PC-3 (cell line): ENCODE measurements at regions not wholly inside any gene's neighbourhood (a gene's known extent, or its start where the extent isn't known, plus 50 kb on each side); places are given as distances from the start of the nearest gene placed in this dataset.

Experiments used
- ATAC-seq: fragments of 200-7000 bp; cut with Tn5 transposase; 2 replicates; pipeline ENCODE4 v1.9.1; 2020; ENCODE audit warnings: mild to moderate bottlenecking, moderate library complexity
- BruUV-seq: library from RNA; stranded (reverse); fragments of 400-500 nt; replicated peaks from 2 replicates; lab custom pipeline; 2021; lab: Mats Ljungman, UMichigan
- CTCF ChIA-PET: fragments of 300-600 bp; sonication (Branson Sonifier 250); formaldehyde crosslinking; loops from one replicate; lab custom pipeline; 2022; ENCODE audit warnings: antibody characterized with exemption; lab: Charles Lee
- POLR2A ChIA-PET: fragments of 300-600 bp; sonication (Branson Sonifier 250); formaldehyde crosslinking; loops from one replicate; lab custom pipeline; 2022; ENCODE audit warnings: antibody characterized with exemption; ENCODE audit not compliant: unreplicated experiment; lab: Charles Lee
- DNase-seq: peaks from one replicate; pipeline ENCODE4 v3.0.0-alpha.2; 2015
- H2AFZ ChIP-seq: fragments of 300-600 bp; sonication (generic); 2 replicates; pipeline ENCODE4 v1.6.0; 2016; ENCODE audit warnings: antibody characterized with exemption, low read length
- H3F3A ChIP-seq: fragments of 300-600 bp; sonication (generic); one replicate; pipeline ENCODE4 v1.6.0; 2017; ENCODE audit warnings: antibody characterized with exemption, low read length, control low read depth, mild to moderate bottlenecking; ENCODE audit not compliant: unreplicated experiment
- H3K27ac ChIP-seq: fragments of 300-600 bp; sonication (generic); 2 replicates; pipeline ENCODE4 v1.5.1; 2016; ENCODE audit warnings: mild to moderate bottlenecking, low read length
- H3K27me3 ChIP-seq: fragments of 300-600 bp; sonication (generic); 2 replicates; pipeline ENCODE4 v1.6.1; 2016; ENCODE audit warnings: low read length, mixed read lengths
- H3K36me3 ChIP-seq: fragments of 300-600 bp; sonication (generic); 2 replicates; pipeline ENCODE4 v1.6.1; 2016; ENCODE audit warnings: low read depth, mixed run types, low read length, mixed read lengths
- H3K4me1 ChIP-seq: fragments of 300-600 bp; sonication (generic); 2 replicates; pipeline ENCODE4 v1.5.1; 2016; ENCODE audit warnings: low read length; ENCODE audit not compliant: insufficient read depth
- H3K4me2 ChIP-seq: fragments of 300-600 bp; sonication (generic); 2 replicates; pipeline ENCODE4 v1.6.0; 2016; ENCODE audit warnings: low read length
- H3K4me3 ChIP-seq: fragments of 300-600 bp; sonication (generic); 2 replicates; pipeline ENCODE4 v1.5.1; 2016; ENCODE audit warnings: mild to moderate bottlenecking, low read length, mixed read lengths
- H3K79me2 ChIP-seq: fragments of 300-600 bp; sonication (generic); 2 replicates; pipeline ENCODE4 v1.6.1; 2017; ENCODE audit warnings: low read length, mixed read lengths
- H3K9ac ChIP-seq: fragments of 300-600 bp; sonication (generic); 2 replicates; pipeline ENCODE4 v1.6.0; 2016; ENCODE audit warnings: mild to moderate bottlenecking, low read length
- H3K9me2 ChIP-seq: fragments of 300-600 bp; sonication (generic); replicated peaks from 2 replicates; pipeline ENCODE4 v1.6.1; 2016; ENCODE audit warnings: mixed run types, low read length, mixed read lengths
- H3K9me3 ChIP-seq: fragments of 300-600 bp; sonication (generic); 2 replicates; pipeline ENCODE4 v1.6.1; 2016; ENCODE audit warnings: low read length, mixed read lengths
- H4K20me1 ChIP-seq: fragments of 300-600 bp; sonication (generic); 2 replicates; pipeline ENCODE4 v1.6.1; 2016; ENCODE audit warnings: low read length, mixed read lengths
- CTCF ChIP-seq: fragments of 300-600 bp; sonication (generic); conservative IDR thresholded peaks from 2 replicates; pipeline ENCODE4 v1.5.1; 2017; ENCODE audit warnings: antibody characterized with exemption, low read depth, mild to moderate bottlenecking, low read length
- EZH2 ChIP-seq: fragments of 300-600 bp; sonication (generic); IDR thresholded peaks from one replicate; pipeline ENCODE4 v1.6.1; 2017; ENCODE audit warnings: antibody characterized with exemption, mild to moderate bottlenecking, low read length; ENCODE audit not compliant: unreplicated experiment
- EZH2phosphoT487 ChIP-seq: fragments of 300-600 bp; sonication (generic); IDR thresholded peaks from 2 replicates; pipeline ENCODE4 v1.6.1; 2018; ENCODE audit warnings: mild to moderate bottlenecking, antibody characterized with exemption, low read length, borderline replicate concordance
- intact Hi-C: fragments of 100-400 bp; cut with micrococcal nuclease; formaldehyde crosslinking; loops from 2 replicates; pipeline ENCODE4 v1.9.0; 2023

GRCh38 chr1:175885326-175885725 lies 141.9 kb upstream of the TNR start:
- Histone ChIP-seq H3F3A (no peaks in the 10 kb centered on the region), H3K4me2 (no peak overlapping the region), H3K9ac (no peak overlapping the region), H3K4me3 (no peak overlapping the region), H3K9me2 (no peaks in the 10 kb centered on the region), H4K20me1 (no peaks in the 10 kb centered on the region), H3K27ac (no peak overlapping the region), H3K9me3 (no peaks in the 10 kb centered on the region), H3K79me2 (no peaks in the 10 kb centered on the region), H3K27me3 (no peaks in the 10 kb centered on the region), H3K36me3 (no peaks in the 10 kb centered on the region), H3K4me1 (no peaks in the 10 kb centered on the region), H2AFZ (no peak overlapping the region)
- POLR2A ChIA-PET, result no interaction called here
- no peak for TF ChIP-seq EZH2phosphoT487
- TF ChIP-seq EZH2, result no peak
- no peak for TF ChIP-seq CTCF
- CTCF ChIA-PET, result no interaction called here
- DNase-seq, result no peak
- intact Hi-C loops, result no loop called here
- ATAC-seq, result no peak
- BruUV-seq, result no TSS peak

GRCh38 chr1:175884369-175884768 lies 141.0 kb upstream of the TNR start:
- H3K36me3 ChIP-seq, result no peaks in the 10 kb centered on the region
- no peaks in the 10 kb centered on the region for H4K20me1 ChIP-seq
- H3K4me3 ChIP-seq, result no peak overlapping the region
- no peak for ATAC-seq
- BruUV-seq, result no TSS peak
- TF ChIP-seq EZH2, result no peak
- no peak for TF ChIP-seq CTCF
- TF ChIP-seq EZH2phosphoT487, result no peak
- intact Hi-C loops, result no loop called here
- H3K4me2 ChIP-seq, result no peak overlapping the region
- no peaks in the 10 kb centered on the region for H3F3A ChIP-seq
- H3K9me3 ChIP-seq, result no peaks in the 10 kb centered on the region
- no peak overlapping the region for H3K9ac ChIP-seq
- no peaks in the 10 kb centered on the region for H3K9me2 ChIP-seq
- ChIA-PET CTCF (no interaction called here), POLR2A (no interaction called here)
- H3K4me1 ChIP-seq, result no peaks in the 10 kb centered on the region
- no peak overlapping the region for H3K27ac ChIP-seq
- no peak for DNase-seq
- H3K27me3 ChIP-seq, result no peaks in the 10 kb centered on the region
- H2AFZ ChIP-seq, result no peak overlapping the region
- no peaks in the 10 kb centered on the region for H3K79me2 ChIP-seq

GRCh38 chr1:175882192-175882591 lies 138.8 kb upstream of the TNR start:
- ATAC-seq, result no peak
- no peaks in the 10 kb centered on the region for H3K9me3 ChIP-seq
- H3K4me1 ChIP-seq, result no peaks in the 10 kb centered on the region
- no peaks in the 10 kb centered on the region for H3F3A ChIP-seq
- TF ChIP-seq CTCF (no peak), EZH2phosphoT487 (no peak), EZH2 (no peak)
- no peaks in the 10 kb centered on the region for H3K79me2 ChIP-seq
- no peaks in the 10 kb centered on the region for H3K27me3 ChIP-seq
- POLR2A ChIA-PET, result no interaction called here
- no peaks in the 10 kb centered on the region for H3K9me2 ChIP-seq
- no peak overlapping the region for H2AFZ ChIP-seq
- H3K27ac ChIP-seq, result no peak overlapping the region
- no peaks in the 10 kb centered on the region for H4K20me1 ChIP-seq
- intact Hi-C loops, result no loop called here
- CTCF ChIA-PET, result no interaction called here
- DNase-seq, result no peak
- H3K4me2 ChIP-seq, result no peak overlapping the region
- H3K9ac ChIP-seq, result no peak overlapping the region
- H3K4me3 ChIP-seq, result no peak overlapping the region
- no peaks in the 10 kb centered on the region for H3K36me3 ChIP-seq
- BruUV-seq, result no TSS peak
